GM12891 (cell line): ENCODE measurements at regions not wholly inside any gene's neighbourhood (a gene's known extent, or its start where the extent isn't known, plus 50 kb on each side); places are given as distances from the start of the nearest gene placed in this dataset.

Experiments
- PAX5 ChIP-seq: IDR thresholded peaks from 2 replicates; pipeline ENCODE4 v1.6.1; 2011; ENCODE audit warnings: low read length, moderate library complexity, mild to moderate bottlenecking; ENCODE audit not compliant: insufficient read depth, severe bottlenecking
- POLR2A ChIP-seq: IDR thresholded peaks from 2 replicates; pipeline ENCODE4 v1.6.1; 2011; ENCODE audit warnings: low read depth, low read length, control low read depth
- POLR2AphosphoS5 ChIP-seq: IDR thresholded peaks from 2 replicates; pipeline ENCODE4 v1.6.1; 2011; ENCODE audit warnings: low read depth, low read length, control low read depth
- POU2F2 ChIP-seq: IDR thresholded peaks from 2 replicates; pipeline ENCODE4 v1.6.1; 2011; ENCODE audit warnings: low read depth, mild to moderate bottlenecking, control low read depth, low read length, moderate library complexity
- TAF1 ChIP-seq: IDR thresholded peaks from 2 replicates; pipeline ENCODE4 v1.6.1; 2011; ENCODE audit warnings: low read depth, low read length, control low read depth

DNA sequence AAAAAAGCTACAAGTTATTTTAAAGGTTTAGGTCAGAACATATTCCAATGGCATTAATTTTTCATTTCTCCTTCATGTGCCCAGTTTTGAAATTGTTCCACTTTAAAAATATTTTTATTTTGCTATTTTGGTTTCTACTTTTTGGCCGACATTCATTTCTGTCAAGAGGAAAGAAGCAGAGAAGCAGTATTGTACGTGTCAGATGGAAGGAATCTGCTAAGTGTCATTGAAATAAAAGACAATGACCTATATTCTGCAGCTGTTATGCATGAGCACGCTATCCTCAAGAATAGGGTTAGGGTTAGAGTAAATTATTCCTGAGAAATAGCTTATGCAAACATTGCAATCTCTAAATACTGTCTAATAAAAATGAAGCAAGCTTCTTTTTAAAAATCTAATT lies 941.7 kb downstream of the TUSC7 start:
- TF ChIP-seq POLR2A: no peak
- no peak for TF ChIP-seq TAF1
- no peak for TF ChIP-seq POLR2AphosphoS5
- no peak for TF ChIP-seq PAX5
- TF ChIP-seq POU2F2: no peak
